Fibroblast of pulmonary artery (primary cell): ENCODE measurements at regions not wholly inside any gene's neighbourhood (a gene's known extent, or its start where the extent isn't known, plus 50 kb on each side); places are given as distances from the start of the nearest gene placed in this dataset.
"Not testable (repeated sequence)": the region's sequence is repeated elsewhere in the genome, so short reads cannot be mapped to it uniquely, and the experiment has no call there.

Experiments
- DNase-seq: peaks from one replicate; pipeline ENCODE4 v3.0.0-alpha.2; 2010; ENCODE audit warnings: low read depth
- H3K4me3 ChIP-seq: replicated peaks from 2 replicates; pipeline ENCODE4 v1.5.1; 2011; ENCODE audit warnings: low read depth, mild to moderate bottlenecking, control low read depth, low read length, moderate library complexity
- CTCF ChIP-seq: IDR thresholded peaks from 2 replicates; pipeline ENCODE4 v1.5.1; 2011; ENCODE audit warnings: mild to moderate bottlenecking, control low read depth, low read length, inconsistent platforms; ENCODE audit errors: missing control alignments

GRCh38 chr3:107920538-107920937, 170.3 kb downstream of the CD47 start:
- H3K4me3 ChIP-seq, result no peak overlapping the region
- TF ChIP-seq CTCF, result no peak
- no peak for DNase-seq

GRCh38 chr3:107919239-107919638, 171.6 kb downstream of the CD47 start:
- no peak for TF ChIP-seq CTCF
- DNase-seq, result no peak
- no peak overlapping the region for H3K4me3 ChIP-seq

DNA sequence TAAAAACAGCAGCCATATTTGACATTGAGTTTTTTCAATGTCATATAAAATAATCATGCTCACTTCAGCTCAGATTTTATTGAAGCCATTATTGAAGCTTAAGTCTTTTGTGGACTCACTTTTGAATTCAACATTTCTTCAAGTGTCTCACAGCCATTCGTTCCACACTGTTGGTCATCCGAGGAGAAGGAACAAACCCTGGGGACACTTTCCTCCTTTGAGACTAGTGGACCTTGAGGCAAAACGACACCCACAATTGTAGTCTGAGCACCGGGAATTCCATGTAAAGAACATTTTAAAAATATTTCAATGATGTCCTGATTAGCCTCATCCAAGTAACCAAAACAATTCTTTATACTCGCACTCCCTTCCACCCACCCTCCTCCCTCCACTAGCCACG, 174.7 kb downstream of the CD47 start:
- DNase-seq, result no peak
- no peak overlapping the region for H3K4me3 ChIP-seq
- TF ChIP-seq CTCF, result no peak

DNA sequence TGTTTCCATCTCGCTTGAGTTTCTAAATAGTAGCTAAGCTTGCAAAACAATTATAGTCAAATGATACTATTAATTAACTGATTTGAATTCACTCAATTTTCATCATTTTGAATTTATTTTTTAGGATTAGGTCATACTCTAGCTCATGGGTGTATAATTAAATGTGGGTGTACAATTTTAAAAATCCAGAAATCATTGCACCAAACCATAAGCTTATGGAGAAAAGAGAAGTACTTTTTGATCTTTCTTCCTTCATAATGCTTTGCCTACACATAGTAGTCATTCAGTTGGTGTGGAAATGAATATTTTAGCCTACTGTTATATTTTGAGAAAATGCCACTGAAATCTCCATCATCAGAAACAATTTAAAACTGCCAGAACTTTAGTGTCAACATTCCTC, 175.1 kb downstream of the CD47 start:
- TF ChIP-seq CTCF, result no peak
- H3K4me3 ChIP-seq, result no peak overlapping the region
- no peak for DNase-seq

GRCh38 chr3:107913701-107914100, 177.1 kb downstream of the CD47 start:
- TF ChIP-seq CTCF, result no peak
- no peak overlapping the region for H3K4me3 ChIP-seq
- DNase-seq, result peak; percentile 96

- no peak overlapping the region for H3K4me3 ChIP-seq
- no peak for DNase-seq
- TF ChIP-seq CTCF, result no peak
Measured at GRCh38 chr3:107911337-107912000, 179.4 kb downstream of the CD47 start.

DNA sequence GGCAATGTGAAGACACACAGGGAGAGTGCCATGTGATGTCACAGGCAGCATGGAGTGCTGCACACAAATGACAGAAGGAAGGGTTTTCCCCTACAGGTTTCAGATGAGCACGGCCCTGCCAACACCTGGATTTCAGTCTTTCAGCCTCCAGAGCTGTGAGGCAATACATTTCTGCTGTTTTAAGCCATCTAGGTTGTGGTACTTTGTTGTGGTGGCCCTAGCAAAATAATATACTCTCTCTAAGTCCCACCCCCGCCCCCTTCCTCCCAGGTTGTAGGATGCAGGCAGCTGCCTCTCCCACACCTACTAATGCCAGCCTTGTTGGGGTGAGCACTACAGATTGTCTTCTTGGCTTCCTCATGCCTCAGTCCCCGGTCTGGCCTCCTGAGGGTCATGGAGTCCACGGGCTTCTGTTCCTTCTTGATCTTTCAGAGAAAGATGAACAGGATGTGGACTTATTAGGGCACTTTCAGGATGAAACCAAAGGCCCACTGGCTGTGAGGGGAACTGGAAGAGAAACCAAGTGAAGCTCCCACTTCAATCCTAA, 180.0 kb downstream of the CD47 start:
- no peak for TF ChIP-seq CTCF
- no peak overlapping the region for H3K4me3 ChIP-seq
- no peak for DNase-seq

GRCh38 chr3:107909583-107909982, 181.2 kb downstream of the CD47 start:
- not testable (repeated sequence) for H3K4me3 ChIP-seq, DNase-seq
